RWPE1 (cell line): ENCODE measurements at regions not wholly inside any gene's neighbourhood (a gene's known extent, or its start where the extent isn't known, plus 50 kb on each side); places are given as distances from the start of the nearest gene placed in this dataset.

Source experiments
- CTCF ChIA-PET: fragments of 350-600 bp; sonication (Branson Sonifier 250); formaldehyde crosslinking; extraction: SDS; loops from one replicate; lab custom pipeline; 2021; lab: Yijun Ruan, JAX
- POLR2A ChIA-PET: fragments of 400-600 bp; formaldehyde crosslinking; extraction: SDS; loops from one replicate; lab custom pipeline; 2020; ENCODE audit warnings: antibody characterized with exemption; ENCODE audit not compliant: low non-redundant PET; lab: Yijun Ruan, JAX
- DNase-seq: peaks from one replicate; pipeline ENCODE4 v3.0.0; 2012; ENCODE audit warnings: low spot score
- H3K27ac ChIP-seq: fragments of 450-650 bp; 2 replicates; pipeline ENCODE4 v1.5.1; 2017
- TF ChIP-seq, protein P1 (sequence below): fragments of 450-650 bp; conservative IDR thresholded peaks from 2 replicates; pipeline ENCODE4 v1.5.1; 2017; ENCODE audit warnings: low read depth, mild to moderate bottlenecking

DNA sequence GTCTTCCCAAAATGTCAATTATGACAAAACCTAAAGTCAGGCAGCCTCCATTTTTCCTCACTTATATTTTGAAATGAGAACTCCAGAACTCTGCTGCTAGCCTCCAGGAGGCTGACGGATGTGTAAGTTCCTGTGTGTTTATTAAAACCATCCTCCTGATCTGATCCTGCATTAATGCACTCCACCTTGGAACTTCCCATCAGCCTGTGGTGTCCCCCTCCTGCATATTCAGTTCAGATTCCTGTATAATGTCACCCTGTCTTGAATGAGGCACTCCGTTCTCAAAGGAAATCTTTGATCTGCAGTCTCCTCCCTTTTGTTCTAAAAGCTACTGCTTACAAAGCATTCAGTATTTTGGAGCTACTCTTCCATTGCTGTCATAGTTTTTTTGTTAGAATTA lies 318.2 kb upstream of the ONECUT1 start:
- TF ChIP-seq, protein P1, sequence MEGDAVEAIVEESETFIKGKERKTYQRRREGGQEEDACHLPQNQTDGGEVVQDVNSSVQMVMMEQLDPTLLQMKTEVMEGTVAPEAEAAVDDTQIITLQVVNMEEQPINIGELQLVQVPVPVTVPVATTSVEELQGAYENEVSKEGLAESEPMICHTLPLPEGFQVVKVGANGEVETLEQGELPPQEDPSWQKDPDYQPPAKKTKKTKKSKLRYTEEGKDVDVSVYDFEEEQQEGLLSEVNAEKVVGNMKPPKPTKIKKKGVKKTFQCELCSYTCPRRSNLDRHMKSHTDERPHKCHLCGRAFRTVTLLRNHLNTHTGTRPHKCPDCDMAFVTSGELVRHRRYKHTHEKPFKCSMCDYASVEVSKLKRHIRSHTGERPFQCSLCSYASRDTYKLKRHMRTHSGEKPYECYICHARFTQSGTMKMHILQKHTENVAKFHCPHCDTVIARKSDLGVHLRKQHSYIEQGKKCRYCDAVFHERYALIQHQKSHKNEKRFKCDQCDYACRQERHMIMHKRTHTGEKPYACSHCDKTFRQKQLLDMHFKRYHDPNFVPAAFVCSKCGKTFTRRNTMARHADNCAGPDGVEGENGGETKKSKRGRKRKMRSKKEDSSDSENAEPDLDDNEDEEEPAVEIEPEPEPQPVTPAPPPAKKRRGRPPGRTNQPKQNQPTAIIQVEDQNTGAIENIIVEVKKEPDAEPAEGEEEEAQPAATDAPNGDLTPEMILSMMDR: no peak
- H3K27ac ChIP-seq: no peak overlapping the region
- ChIA-PET CTCF (no interaction called here), POLR2A (no interaction called here)
- DNase-seq: no peak

DNA sequence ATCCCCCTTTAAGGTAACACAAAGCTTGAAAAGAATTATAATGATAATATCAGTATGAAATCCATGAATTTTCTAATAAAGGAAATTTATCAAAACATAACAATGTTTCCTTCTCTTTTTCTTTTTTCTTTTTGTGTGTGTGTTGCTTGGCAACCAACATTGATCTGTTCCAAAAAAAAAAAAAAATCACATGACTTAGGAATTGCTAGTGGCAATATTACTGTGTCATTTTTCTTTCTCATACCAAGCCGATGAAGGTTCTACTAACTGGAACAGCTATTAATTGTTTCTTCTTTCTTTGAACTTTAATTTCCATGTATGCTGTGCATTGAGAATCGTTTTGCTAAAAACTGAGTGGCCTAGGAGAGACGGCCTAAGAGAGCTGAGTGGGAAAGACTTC lies 317.7 kb upstream of the ONECUT1 start:
- ChIA-PET POLR2A (no interaction called here), CTCF (no interaction called here)
- no peak overlapping the region for H3K27ac ChIP-seq
- DNase-seq: no peak
- TF ChIP-seq, protein P1: no peak

DNA sequence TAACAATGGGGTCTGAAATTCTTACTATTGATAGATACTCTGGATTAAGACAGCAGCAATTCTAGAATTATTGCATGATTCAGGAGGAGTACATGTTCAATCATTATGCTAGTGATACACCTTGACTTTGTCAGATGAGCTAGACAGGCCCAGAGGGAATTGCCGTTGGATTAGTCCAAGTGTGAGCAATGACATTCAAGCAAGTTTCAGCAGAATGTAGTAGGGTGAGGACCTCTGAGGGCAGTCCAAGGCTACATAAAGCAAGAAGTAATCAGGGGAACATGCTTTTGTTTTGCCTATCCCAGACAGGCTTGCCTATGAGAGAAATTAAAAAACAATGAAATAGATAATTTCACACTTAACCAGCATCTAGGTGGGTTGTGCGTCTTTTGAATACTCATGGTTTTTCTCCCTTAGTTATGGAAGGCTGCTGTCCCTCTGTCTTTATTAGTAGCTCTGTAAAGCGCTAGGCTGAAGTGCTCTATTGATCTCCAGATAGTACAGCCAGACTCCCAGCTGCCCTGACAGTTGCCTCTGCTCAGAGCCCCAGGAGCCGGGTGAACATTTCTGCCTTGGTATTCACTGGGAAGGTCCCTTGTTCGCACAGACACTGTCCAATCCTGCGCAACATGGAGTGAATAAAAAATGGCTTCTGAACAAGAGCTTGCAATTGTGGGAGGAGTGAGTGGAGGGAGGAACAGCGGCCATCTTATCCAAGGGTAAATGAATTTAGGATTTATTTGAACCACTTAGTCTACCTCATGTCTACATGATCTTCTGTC lies 316.6 kb upstream of the ONECUT1 start:
- ChIA-PET CTCF (no interaction called here), POLR2A (no interaction called here)
- TF ChIP-seq, protein P1: no peak
- no peak overlapping the region for H3K27ac ChIP-seq
- no peak for DNase-seq

DNA sequence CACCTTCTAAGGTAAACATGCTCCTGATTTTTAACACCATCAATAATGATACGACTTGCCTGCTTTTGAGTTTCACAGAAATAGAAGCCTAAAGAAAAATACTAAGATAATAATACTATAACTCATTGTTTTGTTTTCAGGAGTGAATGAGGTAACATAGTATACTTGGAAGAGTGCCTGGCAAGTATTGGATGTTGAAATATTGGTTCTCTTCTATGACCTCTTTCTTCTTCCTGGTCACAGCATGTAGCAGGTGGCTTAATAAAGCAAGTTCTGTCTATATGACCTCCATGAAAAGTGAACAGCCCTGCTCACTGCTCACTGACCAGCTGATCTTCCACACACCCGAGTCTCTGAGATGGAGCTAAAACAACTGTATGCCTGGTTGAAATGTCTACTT lies 312.3 kb upstream of the ONECUT1 start:
- no peak for DNase-seq
- no peak overlapping the region for H3K27ac ChIP-seq
- CTCF ChIA-PET: no interaction called here
- TF ChIP-seq, protein P1: no peak
- POLR2A ChIA-PET: no interaction called here

DNA sequence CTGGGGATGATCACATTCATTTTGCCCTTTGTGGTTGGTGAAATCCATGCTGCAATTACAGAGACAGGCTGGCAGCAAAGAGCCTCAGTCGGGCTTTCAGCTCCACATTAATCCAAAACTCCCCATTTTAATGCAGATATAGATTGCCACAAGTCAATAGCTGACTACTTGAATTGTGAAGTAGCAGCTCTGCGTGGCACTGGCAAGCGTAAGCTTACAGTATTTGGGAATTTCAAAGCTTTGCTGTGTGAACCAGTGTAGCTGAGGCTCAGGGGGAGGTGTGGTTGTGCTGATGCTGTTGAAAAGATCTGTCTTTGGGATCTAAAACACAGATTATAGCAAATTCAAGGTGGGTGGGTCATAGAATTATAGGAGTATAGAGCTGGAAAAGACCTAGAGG lies 290.3 kb upstream of the ONECUT1 start:
- DNase-seq: no peak
- H3K27ac ChIP-seq: no peak overlapping the region
- CTCF ChIA-PET: no interaction called here
- POLR2A ChIA-PET: no interaction called here
- TF ChIP-seq, protein P1: no peak

DNA sequence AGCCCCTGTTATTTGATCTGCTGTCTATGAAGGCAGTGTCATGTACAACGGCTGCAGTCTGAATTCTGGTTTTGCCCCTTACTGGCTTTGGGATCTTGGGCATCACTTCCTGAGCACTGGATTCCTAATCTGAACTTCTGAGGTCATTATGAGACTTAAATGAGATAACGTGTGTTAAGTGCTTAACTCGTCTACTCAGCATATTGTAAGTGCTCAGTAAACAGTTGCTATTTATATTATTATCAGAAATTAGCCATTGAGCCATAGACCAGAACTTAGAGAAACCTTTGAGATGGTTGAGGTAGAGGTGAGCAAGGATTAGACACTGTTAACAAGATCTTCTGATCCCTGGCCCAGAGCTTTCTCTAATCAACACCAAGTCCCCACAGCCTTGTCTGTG lies 284.1 kb upstream of the ONECUT1 start:
- no peak for DNase-seq
- ChIA-PET CTCF (no interaction called here), POLR2A (no interaction called here)
- TF ChIP-seq, protein P1: no peak
- H3K27ac ChIP-seq: no peak overlapping the region
